OCI-LY3 (cell line): ENCODE measurements at regions not wholly inside any gene's neighbourhood (a gene's known extent, or its start where the extent isn't known, plus 50 kb on each side); places are given as distances from the start of the nearest gene placed in this dataset.
"Not testable (repeated sequence)": the region's sequence is repeated elsewhere in the genome, so short reads cannot be mapped to it uniquely, and the experiment has no call there.

Experiments
- H2AFZ ChIP-seq: fragments of 200-600, 300-600 bp; shearing (Covaris generic); 2 replicates; pipeline ENCODE4 v1.6.0; 2014; ENCODE audit warnings: antibody characterized with exemption, low read depth, low read length
- H3K27ac ChIP-seq: fragments of 200-600, 300-600 bp; sonication (generic); 2 replicates; pipeline ENCODE4 v1.5.1; 2014; ENCODE audit warnings: mild to moderate bottlenecking, low read length, moderate library complexity, mixed read lengths
- H3K27me3 ChIP-seq: fragments of 200-600, 300-600 bp; sonication (generic); 2 replicates; pipeline ENCODE4 v1.6.1; 2014; ENCODE audit warnings: low read depth, low read length, mixed read lengths
- H3K36me3 ChIP-seq: fragments of 200-600, 300-600 bp; sonication (generic); replicated peaks from 2 replicates; pipeline ENCODE3; 2014; ENCODE audit warnings: low read depth, low read length, mixed read lengths
- H3K4me1 ChIP-seq: fragments of 300-600, 200-600 bp; sonication (generic); 2 replicates; pipeline ENCODE4 v1.6.1; 2014; ENCODE audit warnings: low read length, mixed read lengths
- H3K4me2 ChIP-seq: fragments of 200-600, 300-600 bp; sonication (generic); 2 replicates; pipeline ENCODE4 v1.6.1; 2014; ENCODE audit warnings: low read length, mixed read lengths
- H3K4me3 ChIP-seq: fragments of 300-600, 200-600 bp; sonication (generic); 2 replicates; pipeline ENCODE4 v1.5.1; 2014; ENCODE audit warnings: antibody characterized with exemption, mild to moderate bottlenecking, low read length, moderate library complexity
- H3K79me2 ChIP-seq: fragments of 300-600, 200-600 bp; shearing (Covaris generic); 2 replicates; pipeline ENCODE4 v1.6.1; 2014; ENCODE audit warnings: mild to moderate bottlenecking, low read length, mixed read lengths
- H3K9ac ChIP-seq: fragments of 300-600, 200-600 bp; shearing (Covaris generic); 2 replicates; pipeline ENCODE4 v1.6.0; 2014; ENCODE audit warnings: mild to moderate bottlenecking, low read length, moderate library complexity
- H3K9me3 ChIP-seq: fragments of 200-600, 300-600 bp; shearing (Covaris generic); 2 replicates; pipeline ENCODE4 v1.6.1; 2014; ENCODE audit warnings: low read length, mixed read lengths; ENCODE audit not compliant: insufficient read depth
- H4K20me1 ChIP-seq: fragments of 200-600, 300-600 bp; sonication (generic); 2 replicates; pipeline ENCODE4 v1.6.1; 2016; ENCODE audit warnings: low read length, mixed read lengths; ENCODE audit not compliant: insufficient read depth
- CTCF ChIP-seq: fragments of 200-600, 300-600 bp; sonication (generic); IDR thresholded peaks from 2 replicates; pipeline ENCODE4 v1.5.1; 2014; ENCODE audit warnings: antibody characterized with exemption, low read length, low read depth
- EZH2phosphoT487 ChIP-seq: fragments of 200-600 bp; shearing (Covaris generic); IDR thresholded peaks from 2 replicates; pipeline ENCODE4 v1.6.1; 2018; ENCODE audit warnings: antibody characterized with exemption, mixed run types, low read depth

DNA sequence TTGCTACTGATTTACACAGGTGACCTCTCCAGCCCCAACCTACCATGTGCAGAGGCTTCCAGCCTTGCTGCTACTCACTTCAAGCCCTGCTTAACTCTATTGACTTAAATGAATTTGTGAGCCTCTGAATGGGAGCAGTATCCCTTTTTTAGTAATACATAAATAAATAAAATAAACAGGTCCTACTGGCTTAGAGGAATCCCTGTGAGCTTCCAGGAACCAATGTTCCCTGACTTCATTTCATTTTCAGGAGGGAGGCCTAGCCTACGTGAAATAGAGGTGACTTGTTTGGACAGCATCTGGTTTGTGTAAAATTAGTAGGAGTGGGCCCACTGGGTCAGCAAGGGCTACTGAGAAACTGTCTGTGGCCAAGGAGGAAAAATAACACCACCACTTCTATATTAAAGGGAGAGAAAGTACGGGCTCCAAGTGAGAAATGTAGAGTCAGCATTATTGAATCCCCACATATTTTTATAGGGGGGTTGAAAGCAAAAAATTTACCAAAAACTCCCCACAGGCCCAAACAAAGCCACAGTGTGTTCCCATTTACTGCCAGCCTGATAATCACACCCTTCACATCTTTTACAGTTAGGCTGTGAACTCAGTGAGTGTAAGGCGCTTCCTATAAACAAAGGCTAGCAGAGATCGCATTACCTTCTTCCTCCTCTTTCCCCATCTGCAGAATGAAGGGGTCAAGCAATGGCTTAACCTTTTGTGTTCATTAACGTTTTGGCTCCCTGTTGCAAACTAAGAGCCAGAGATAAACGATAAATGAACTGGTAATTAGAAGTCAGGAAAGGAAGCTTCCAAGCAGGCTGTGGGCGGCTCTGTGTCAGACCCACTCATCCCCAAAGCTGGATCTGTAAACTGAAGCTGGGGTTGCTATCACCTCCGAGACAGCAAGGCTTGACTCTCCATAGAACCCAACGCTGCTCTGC lies 138.8 kb upstream of the LIFR start:
- no peaks in the 10 kb centered on the region for H4K20me1 ChIP-seq
- no peak for TF ChIP-seq EZH2phosphoT487
- no peak for TF ChIP-seq CTCF
- no peak overlapping the region for H3K27ac ChIP-seq
- no peaks in the 10 kb centered on the region for H3K36me3 ChIP-seq
- no peaks in the 10 kb centered on the region for H3K79me2 ChIP-seq
- H3K4me1 ChIP-seq: no peaks in the 10 kb centered on the region
- no peak overlapping the region for H3K4me2 ChIP-seq
- H3K9me3 ChIP-seq: no peaks in the 10 kb centered on the region
- H3K4me3 ChIP-seq: no peak overlapping the region
- H2AFZ ChIP-seq: no peak overlapping the region
- H3K27me3 ChIP-seq: no peaks in the 10 kb centered on the region
- H3K9ac ChIP-seq: no peak overlapping the region

GRCh38 chr5:38697013-38697412 lies 140.6 kb upstream of the LIFR start:
- Histone ChIP-seq H3K79me2 (no peaks in the 10 kb centered on the region), H3K9me3 (no peaks in the 10 kb centered on the region), H3K4me3 (no peak overlapping the region), H3K27me3 (no peaks in the 10 kb centered on the region), H3K4me1 (no peaks in the 10 kb centered on the region), H3K4me2 (no peak overlapping the region), H4K20me1 (no peaks in the 10 kb centered on the region), H3K9ac (no peak overlapping the region), H2AFZ (no peak overlapping the region), H3K36me3 (no peaks in the 10 kb centered on the region), H3K27ac (no peak overlapping the region)
- TF ChIP-seq CTCF (no peak), EZH2phosphoT487 (no peak)

DNA sequence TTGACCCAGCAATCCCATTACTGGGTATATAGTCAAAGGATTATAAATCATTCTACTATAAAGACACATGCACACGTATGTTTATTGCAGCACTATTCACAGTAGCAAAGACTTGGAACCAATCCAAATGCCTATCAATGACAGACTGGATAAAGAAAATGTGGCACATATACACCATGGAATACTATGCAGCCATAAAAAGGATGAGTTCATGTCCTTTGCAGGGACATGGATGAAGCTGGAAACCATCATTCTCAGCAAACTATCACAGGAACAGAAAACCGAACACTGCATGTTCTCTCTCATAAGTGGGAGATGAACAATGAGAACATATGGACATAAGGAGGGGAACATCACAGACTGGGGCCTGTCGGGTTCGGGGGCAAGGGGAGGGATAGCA lies 140.3 kb upstream of the OSMR start:
- not testable (repeated sequence) for H3K9ac ChIP-seq, H3K27ac ChIP-seq, H3K27me3 ChIP-seq, H3K79me2 ChIP-seq, H3K4me1 ChIP-seq, H3K9me3 ChIP-seq, H3K4me3 ChIP-seq, H3K36me3 ChIP-seq, H2AFZ ChIP-seq, H3K4me2 ChIP-seq, H4K20me1 ChIP-seq

DNA sequence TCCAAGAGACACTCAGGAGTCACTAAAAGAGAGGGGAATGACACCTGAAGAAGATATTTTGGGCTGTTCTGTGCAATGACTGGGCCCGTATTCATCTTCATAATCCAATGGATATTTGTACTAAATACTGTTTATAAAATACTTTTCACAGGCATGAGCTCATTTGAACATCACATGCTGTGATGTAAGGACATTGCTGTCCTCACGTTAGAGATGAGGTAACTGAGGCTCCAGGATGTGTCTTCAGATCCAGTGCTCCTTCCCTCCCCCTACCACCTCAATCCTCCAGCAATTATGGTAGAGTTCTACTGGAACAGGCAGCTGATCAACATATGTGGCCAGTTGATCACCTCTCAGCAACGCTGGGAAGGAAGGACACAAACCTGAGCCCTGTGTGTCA lies 139.4 kb upstream of the OSMR start:
- Histone ChIP-seq H3K79me2 (no peaks in the 10 kb centered on the region), H3K4me3 (no peak overlapping the region), H3K36me3 (no peaks in the 10 kb centered on the region), H3K9ac (no peak overlapping the region), H3K27me3 (no peaks in the 10 kb centered on the region), H2AFZ (no peak overlapping the region), H3K4me1 (no peaks in the 10 kb centered on the region), H4K20me1 (no peaks in the 10 kb centered on the region), H3K9me3 (no peaks in the 10 kb centered on the region), H3K27ac (no peak overlapping the region), H3K4me2 (no peak overlapping the region)
- TF ChIP-seq CTCF (no peak), EZH2phosphoT487 (no peak)
